GM23338 (cell line): ENCODE measurements at regions not wholly inside any gene's neighbourhood (a gene's known extent, or its start where the extent isn't known, plus 50 kb on each side); places are given as distances from the start of the nearest gene placed in this dataset.

Experiments
- ATAC-seq: fragments of 200-7000 bp; cut with Tn5 transposase; 3 replicates; pipeline ENCODE4 v1.9.1; 2020
- DNase-seq: peaks from one replicate; pipeline ENCODE4 v3.0.0-alpha.2; 2015; ENCODE audit warnings: low spot score
- H2AFZ ChIP-seq: fragments of 200-600 bp; sonication (generic); 2 replicates; pipeline ENCODE4 v1.8.0; 2016; ENCODE audit warnings: antibody characterized with exemption, mild to moderate bottlenecking, moderate library complexity
- H3F3A ChIP-seq: fragments of 200-600 bp; sonication (generic); replicated peaks from 2 replicates; pipeline ENCODE4 v1.8.0; 2017; ENCODE audit warnings: antibody characterized with exemption, mixed run types, low read depth
- H3K27ac ChIP-seq: fragments of 200-600 bp; sonication (generic); 2 replicates; pipeline ENCODE4 v1.6.1; 2016; ENCODE audit warnings: low read depth
- H3K27me3 ChIP-seq: fragments of 200-600 bp; sonication (generic); 2 replicates; pipeline ENCODE4 v1.8.0; 2016; ENCODE audit warnings: mild to moderate bottlenecking, mixed run types, moderate library complexity; ENCODE audit not compliant: insufficient read depth
- H3K36me3 ChIP-seq: fragments of 200-600 bp; sonication (generic); 2 replicates; pipeline ENCODE4 v1.8.0; 2016; ENCODE audit warnings: mild to moderate bottlenecking; ENCODE audit not compliant: insufficient read depth
- H3K4me1 ChIP-seq: fragments of 200-600 bp; sonication (generic); 2 replicates; pipeline ENCODE4 v1.8.0; 2016; ENCODE audit warnings: mild to moderate bottlenecking, moderate library complexity; ENCODE audit not compliant: insufficient read depth
- H3K4me2 ChIP-seq: fragments of 200-600 bp; sonication (generic); 2 replicates; pipeline ENCODE4 v1.7.1; 2017; ENCODE audit warnings: mixed run types
- H3K4me3 ChIP-seq: fragments of 200-600 bp; sonication (generic); 2 replicates; pipeline ENCODE4 v1.6.1; 2016; ENCODE audit warnings: mixed run types
- H3K79me2 ChIP-seq: fragments of 200-600 bp; sonication (generic); replicated peaks from 2 replicates; pipeline ENCODE4 v1.8.0; 2017; ENCODE audit warnings: mild to moderate bottlenecking; ENCODE audit not compliant: insufficient read depth
- H3K9me2 ChIP-seq: fragments of 200-600 bp; sonication (generic); 2 replicates; pipeline ENCODE4 v1.8.0; 2017; ENCODE audit not compliant: insufficient read depth
- H4K20me1 ChIP-seq: fragments of 200-600 bp; sonication (generic); replicated peaks from 2 replicates; pipeline ENCODE4 v1.8.0; 2017; ENCODE audit warnings: mild to moderate bottlenecking; ENCODE audit not compliant: insufficient read depth
- H3K27ac Mint-ChIP-seq: 2 replicates; pipeline ENCODE4 v1.8.0; 2020; ENCODE audit warnings: inconsistent platforms, mild to moderate bottlenecking, moderate library complexity, mixed read lengths
- H3K27me3 Mint-ChIP-seq: 3 replicates; pipeline ENCODE4 v1.8.0; 2022; ENCODE audit warnings: low read depth, mild to moderate bottlenecking, moderate library complexity, mixed read lengths, inconsistent platforms; ENCODE audit not compliant: insufficient read depth, poor library complexity
- H3K36me3 Mint-ChIP-seq: 3 replicates; pipeline ENCODE4 v1.8.0; 2021; ENCODE audit warnings: low read depth, mild to moderate bottlenecking, inconsistent platforms, moderate library complexity, mixed read lengths
- H3K4me1 Mint-ChIP-seq: 3 replicates; pipeline ENCODE4 v1.8.0; 2020; ENCODE audit warnings: mild to moderate bottlenecking, inconsistent platforms, mixed read lengths
- H3K4me3 Mint-ChIP-seq: 3 replicates; pipeline ENCODE4 v1.8.0; 2021; ENCODE audit warnings: moderate library complexity, mild to moderate bottlenecking, inconsistent platforms, mixed read lengths
- H3K9me3 Mint-ChIP-seq: 3 replicates; pipeline ENCODE4 v1.8.0; 2020; ENCODE audit warnings: moderate library complexity, mild to moderate bottlenecking, inconsistent platforms, mixed read lengths
- CREB1 ChIP-seq: fragments of 250-450 bp; sonication (Bioruptor Pico); IDR thresholded peaks from 2 replicates; pipeline ENCODE4 v1.5.0; 2020; ENCODE audit warnings: low read depth, mild to moderate bottlenecking, moderate library complexity
- EZH2 ChIP-seq: fragments of 200-600 bp; sonication (generic); IDR thresholded peaks from one replicate; pipeline ENCODE4 v1.8.0; 2017; ENCODE audit warnings: antibody characterized with exemption, mild to moderate bottlenecking, low read depth; ENCODE audit not compliant: unreplicated experiment
- EZH2phosphoT487 ChIP-seq: fragments of 200-600 bp; sonication (generic); IDR thresholded peaks from one replicate; pipeline ENCODE4 v1.8.1; 2018; ENCODE audit warnings: antibody characterized with exemption; ENCODE audit not compliant: unreplicated experiment
- JUNB ChIP-seq: IDR thresholded peaks from one replicate; pipeline ENCODE4 v1.6.1; 2016; ENCODE audit warnings: antibody characterized with exemption; ENCODE audit not compliant: unreplicated experiment
- NANOG ChIP-seq: IDR thresholded peaks from 2 replicates; pipeline ENCODE4 v1.6.1; 2016; ENCODE audit warnings: antibody characterized with exemption, borderline replicate concordance
- POLR2AphosphoS5 ChIP-seq: IDR thresholded peaks from 2 replicates; pipeline ENCODE4 v1.6.1; 2016; ENCODE audit warnings: antibody characterized with exemption, low read depth
- STAT1 ChIP-seq: IDR thresholded peaks from one replicate; pipeline ENCODE4 v1.6.1; 2016; ENCODE audit warnings: antibody characterized with exemption; ENCODE audit not compliant: unreplicated experiment
- ZNF114 ChIP-seq: fragments of 250-450 bp; sonication (Bioruptor Pico); IDR thresholded peaks from 2 replicates; pipeline ENCODE4 v1.5.0; 2020; ENCODE audit warnings: mild to moderate bottlenecking, moderate library complexity
- ZNF331 ChIP-seq: fragments of 250-450 bp; sonication (Bioruptor Pico); IDR thresholded peaks from 2 replicates; pipeline ENCODE4 v1.5.0; 2020; ENCODE audit warnings: low read depth, mild to moderate bottlenecking, moderate library complexity
- TF ChIP-seq, protein P1 (sequence below), 2 experiments: fragments of 200-600 bp in 1 of 2; sonication (generic) in 1 of 2; conservative IDR thresholded peaks; 2 replicates each; pipeline versions ENCODE4 v1.5.1 to v1.6.1; 2016 to 2017; ENCODE audit warnings: antibody characterized with exemption in 2 of 2, low read depth in 2 of 2, mild to moderate bottlenecking in 2 of 2, moderate library complexity in 1 of 2
- TF ChIP-seq, protein P2 (sequence below): fragments of 250-450 bp; sonication (Bioruptor Pico); IDR thresholded peaks from 2 replicates; pipeline ENCODE4 v1.5.0; 2020; ENCODE audit warnings: mild to moderate bottlenecking, moderate library complexity
- TF ChIP-seq, protein P3 (sequence below): IDR thresholded peaks from 2 replicates; pipeline ENCODE4 v1.6.1; 2016; ENCODE audit warnings: antibody characterized with exemption
- TF ChIP-seq, protein P4 (sequence below): IDR thresholded peaks from one replicate; pipeline ENCODE4 v1.6.1; 2018; ENCODE audit warnings: antibody characterized with exemption; ENCODE audit not compliant: unreplicated experiment

DNA sequence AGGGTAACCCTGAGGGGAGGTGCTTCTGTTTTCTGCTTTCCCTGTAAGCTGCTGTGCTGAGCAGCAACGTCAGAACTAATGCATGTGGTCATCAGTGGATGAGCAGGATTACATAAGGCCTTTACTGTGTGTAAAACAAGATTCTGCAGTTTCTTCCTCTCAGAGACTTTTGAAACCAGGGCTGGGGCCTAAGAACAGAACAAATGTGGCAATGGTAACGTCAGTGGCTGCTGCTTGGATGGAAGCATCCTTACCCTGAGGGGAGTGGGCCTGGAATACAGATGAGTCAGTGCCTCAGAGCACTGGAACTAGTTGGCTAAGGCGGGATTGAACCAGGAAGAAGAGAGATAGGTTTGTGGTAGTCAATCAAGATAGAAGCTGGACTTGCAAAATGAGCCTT lies 180.2 kb upstream of the KCNH8 start:
- Mint-ChIP-seq H3K4me1 (peaks cover 6% of the 10 kb centered on the region), H3K36me3 (peaks cover 10% of the 10 kb centered on the region; the same call in 2 of the 3 replicates)
- H3F3A ChIP-seq = no peaks in the 10 kb centered on the region

More for the DNA sequence above, 180.2 kb upstream of the KCNH8 start:
- H3K27ac ChIP-seq = no peak overlapping the region
- Mint-ChIP-seq H3K27ac (no peak overlapping the region), H3K9me3 (peaks cover 10% of the 10 kb centered on the region; the same call in 2 of the 3 replicates), H3K4me3 (no peak overlapping the region), H3K27me3 (peaks cover 5% of the 10 kb centered on the region)
- no peak overlapping the region for H3K4me2 ChIP-seq
- no peaks in the 10 kb centered on the region for H3K9me2 ChIP-seq
- H3K79me2 ChIP-seq = no peaks in the 10 kb centered on the region
- H3K27me3 ChIP-seq = no peaks in the 10 kb centered on the region
- H3K4me3 ChIP-seq = no peak overlapping the region
- no peaks in the 10 kb centered on the region for H4K20me1 ChIP-seq
- ATAC-seq (no peak), DNase-seq (no peak)
- H2AFZ ChIP-seq = no peak overlapping the region
- no peak for TF ChIP-seq EZH2
- no peak for TF ChIP-seq JUNB
- no peak for TF ChIP-seq STAT1
- TF ChIP-seq, protein P1, sequence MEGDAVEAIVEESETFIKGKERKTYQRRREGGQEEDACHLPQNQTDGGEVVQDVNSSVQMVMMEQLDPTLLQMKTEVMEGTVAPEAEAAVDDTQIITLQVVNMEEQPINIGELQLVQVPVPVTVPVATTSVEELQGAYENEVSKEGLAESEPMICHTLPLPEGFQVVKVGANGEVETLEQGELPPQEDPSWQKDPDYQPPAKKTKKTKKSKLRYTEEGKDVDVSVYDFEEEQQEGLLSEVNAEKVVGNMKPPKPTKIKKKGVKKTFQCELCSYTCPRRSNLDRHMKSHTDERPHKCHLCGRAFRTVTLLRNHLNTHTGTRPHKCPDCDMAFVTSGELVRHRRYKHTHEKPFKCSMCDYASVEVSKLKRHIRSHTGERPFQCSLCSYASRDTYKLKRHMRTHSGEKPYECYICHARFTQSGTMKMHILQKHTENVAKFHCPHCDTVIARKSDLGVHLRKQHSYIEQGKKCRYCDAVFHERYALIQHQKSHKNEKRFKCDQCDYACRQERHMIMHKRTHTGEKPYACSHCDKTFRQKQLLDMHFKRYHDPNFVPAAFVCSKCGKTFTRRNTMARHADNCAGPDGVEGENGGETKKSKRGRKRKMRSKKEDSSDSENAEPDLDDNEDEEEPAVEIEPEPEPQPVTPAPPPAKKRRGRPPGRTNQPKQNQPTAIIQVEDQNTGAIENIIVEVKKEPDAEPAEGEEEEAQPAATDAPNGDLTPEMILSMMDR (conservative IDR thresholded peaks at IDR 0.05; ENCODE audit: low read depth in 2 of 2) = no peak
- TF ChIP-seq EZH2phosphoT487 = no peak
- TF ChIP-seq ZNF331 = no peak
- no peak for TF ChIP-seq ZNF114 (CRISPR knock-in tag)
- TF ChIP-seq, protein P2, sequence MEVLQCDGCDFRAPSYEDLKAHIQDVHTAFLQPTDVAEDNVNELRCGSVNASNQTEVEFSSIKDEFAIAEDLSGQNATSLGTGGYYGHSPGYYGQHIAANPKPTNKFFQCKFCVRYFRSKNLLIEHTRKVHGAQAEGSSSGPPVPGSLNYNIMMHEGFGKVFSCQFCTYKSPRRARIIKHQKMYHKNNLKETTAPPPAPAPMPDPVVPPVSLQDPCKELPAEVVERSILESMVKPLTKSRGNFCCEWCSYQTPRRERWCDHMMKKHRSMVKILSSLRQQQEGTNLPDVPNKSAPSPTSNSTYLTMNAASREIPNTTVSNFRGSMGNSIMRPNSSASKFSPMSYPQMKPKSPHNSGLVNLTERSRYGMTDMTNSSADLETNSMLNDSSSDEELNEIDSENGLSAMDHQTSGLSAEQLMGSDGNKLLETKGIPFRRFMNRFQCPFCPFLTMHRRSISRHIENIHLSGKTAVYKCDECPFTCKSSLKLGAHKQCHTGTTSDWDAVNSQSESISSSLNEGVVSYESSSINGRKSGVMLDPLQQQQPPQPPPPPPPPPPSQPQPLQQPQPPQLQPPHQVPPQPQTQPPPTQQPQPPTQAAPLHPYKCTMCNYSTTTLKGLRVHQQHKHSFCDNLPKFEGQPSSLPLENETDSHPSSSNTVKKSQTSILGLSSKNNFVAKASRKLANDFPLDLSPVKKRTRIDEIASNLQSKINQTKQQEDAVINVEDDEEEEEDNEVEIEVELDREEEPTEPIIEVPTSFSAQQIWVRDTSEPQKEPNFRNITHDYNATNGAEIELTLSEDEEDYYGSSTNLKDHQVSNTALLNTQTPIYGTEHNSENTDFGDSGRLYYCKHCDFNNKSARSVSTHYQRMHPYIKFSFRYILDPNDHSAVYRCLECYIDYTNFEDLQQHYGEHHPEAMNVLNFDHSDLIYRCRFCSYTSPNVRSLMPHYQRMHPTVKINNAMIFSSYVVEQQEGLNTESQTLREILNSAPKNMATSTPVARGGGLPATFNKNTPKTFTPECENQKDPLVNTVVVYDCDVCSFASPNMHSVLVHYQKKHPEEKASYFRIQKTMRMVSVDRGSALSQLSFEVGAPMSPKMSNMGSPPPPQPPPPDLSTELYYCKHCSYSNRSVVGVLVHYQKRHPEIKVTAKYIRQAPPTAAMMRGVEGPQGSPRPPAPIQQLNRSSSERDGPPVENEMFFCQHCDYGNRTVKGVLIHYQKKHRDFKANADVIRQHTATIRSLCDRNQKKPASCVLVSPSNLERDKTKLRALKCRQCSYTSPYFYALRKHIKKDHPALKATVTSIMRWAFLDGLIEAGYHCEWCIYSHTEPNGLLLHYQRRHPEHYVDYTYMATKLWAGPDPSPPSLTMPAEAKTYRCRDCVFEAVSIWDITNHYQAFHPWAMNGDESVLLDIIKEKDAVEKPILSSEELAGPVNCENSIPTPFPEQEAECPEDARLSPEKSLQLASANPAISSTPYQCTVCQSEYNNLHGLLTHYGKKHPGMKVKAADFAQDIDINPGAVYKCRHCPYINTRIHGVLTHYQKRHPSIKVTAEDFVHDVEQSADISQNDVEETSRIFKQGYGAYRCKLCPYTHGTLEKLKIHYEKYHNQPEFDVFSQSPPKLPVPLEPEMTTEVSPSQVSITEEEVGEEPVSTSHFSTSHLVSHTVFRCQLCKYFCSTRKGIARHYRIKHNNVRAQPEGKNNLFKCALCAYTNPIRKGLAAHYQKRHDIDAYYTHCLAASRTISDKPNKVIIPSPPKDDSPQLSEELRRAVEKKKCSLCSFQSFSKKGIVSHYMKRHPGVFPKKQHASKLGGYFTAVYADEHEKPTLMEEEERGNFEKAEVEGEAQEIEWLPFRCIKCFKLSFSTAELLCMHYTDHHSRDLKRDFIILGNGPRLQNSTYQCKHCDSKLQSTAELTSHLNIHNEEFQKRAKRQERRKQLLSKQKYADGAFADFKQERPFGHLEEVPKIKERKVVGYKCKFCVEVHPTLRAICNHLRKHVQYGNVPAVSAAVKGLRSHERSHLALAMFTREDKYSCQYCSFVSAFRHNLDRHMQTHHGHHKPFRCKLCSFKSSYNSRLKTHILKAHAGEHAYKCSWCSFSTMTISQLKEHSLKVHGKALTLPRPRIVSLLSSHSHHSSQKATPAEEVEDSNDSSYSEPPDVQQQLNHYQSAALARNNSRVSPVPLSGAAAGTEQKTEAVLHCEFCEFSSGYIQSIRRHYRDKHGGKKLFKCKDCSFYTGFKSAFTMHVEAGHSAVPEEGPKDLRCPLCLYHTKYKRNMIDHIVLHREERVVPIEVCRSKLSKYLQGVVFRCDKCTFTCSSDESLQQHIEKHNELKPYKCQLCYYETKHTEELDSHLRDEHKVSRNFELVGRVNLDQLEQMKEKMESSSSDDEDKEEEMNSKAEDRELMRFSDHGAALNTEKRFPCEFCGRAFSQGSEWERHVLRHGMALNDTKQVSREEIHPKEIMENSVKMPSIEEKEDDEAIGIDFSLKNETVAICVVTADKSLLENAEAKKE = no peak
- TF ChIP-seq, protein P3, sequence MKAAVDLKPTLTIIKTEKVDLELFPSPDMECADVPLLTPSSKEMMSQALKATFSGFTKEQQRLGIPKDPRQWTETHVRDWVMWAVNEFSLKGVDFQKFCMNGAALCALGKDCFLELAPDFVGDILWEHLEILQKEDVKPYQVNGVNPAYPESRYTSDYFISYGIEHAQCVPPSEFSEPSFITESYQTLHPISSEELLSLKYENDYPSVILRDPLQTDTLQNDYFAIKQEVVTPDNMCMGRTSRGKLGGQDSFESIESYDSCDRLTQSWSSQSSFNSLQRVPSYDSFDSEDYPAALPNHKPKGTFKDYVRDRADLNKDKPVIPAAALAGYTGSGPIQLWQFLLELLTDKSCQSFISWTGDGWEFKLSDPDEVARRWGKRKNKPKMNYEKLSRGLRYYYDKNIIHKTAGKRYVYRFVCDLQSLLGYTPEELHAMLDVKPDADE = no peak
- TF ChIP-seq, protein P4, sequence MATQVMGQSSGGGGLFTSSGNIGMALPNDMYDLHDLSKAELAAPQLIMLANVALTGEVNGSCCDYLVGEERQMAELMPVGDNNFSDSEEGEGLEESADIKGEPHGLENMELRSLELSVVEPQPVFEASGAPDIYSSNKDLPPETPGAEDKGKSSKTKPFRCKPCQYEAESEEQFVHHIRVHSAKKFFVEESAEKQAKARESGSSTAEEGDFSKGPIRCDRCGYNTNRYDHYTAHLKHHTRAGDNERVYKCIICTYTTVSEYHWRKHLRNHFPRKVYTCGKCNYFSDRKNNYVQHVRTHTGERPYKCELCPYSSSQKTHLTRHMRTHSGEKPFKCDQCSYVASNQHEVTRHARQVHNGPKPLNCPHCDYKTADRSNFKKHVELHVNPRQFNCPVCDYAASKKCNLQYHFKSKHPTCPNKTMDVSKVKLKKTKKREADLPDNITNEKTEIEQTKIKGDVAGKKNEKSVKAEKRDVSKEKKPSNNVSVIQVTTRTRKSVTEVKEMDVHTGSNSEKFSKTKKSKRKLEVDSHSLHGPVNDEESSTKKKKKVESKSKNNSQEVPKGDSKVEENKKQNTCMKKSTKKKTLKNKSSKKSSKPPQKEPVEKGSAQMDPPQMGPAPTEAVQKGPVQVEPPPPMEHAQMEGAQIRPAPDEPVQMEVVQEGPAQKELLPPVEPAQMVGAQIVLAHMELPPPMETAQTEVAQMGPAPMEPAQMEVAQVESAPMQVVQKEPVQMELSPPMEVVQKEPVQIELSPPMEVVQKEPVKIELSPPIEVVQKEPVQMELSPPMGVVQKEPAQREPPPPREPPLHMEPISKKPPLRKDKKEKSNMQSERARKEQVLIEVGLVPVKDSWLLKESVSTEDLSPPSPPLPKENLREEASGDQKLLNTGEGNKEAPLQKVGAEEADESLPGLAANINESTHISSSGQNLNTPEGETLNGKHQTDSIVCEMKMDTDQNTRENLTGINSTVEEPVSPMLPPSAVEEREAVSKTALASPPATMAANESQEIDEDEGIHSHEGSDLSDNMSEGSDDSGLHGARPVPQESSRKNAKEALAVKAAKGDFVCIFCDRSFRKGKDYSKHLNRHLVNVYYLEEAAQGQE = no peak
- TF ChIP-seq CREB1 = no peak
- no peak for TF ChIP-seq NANOG
- TF ChIP-seq POLR2AphosphoS5 = no peak
- no peaks in the 10 kb centered on the region; the same call in 1 of the 2 replicates for H3K4me1 ChIP-seq
- H3K36me3 ChIP-seq = no peaks in the 10 kb centered on the region
